Liver (tissue), 8 donors: ENCODE measurements at regions not wholly inside any gene's neighbourhood (a gene's known extent, or its start where the extent isn't known, plus 50 kb on each side); places are given as distances from the start of the nearest gene placed in this dataset.

Experiments used
- DNase-seq: peaks from one replicate; pipeline ENCODE4 v3.0.0-alpha.2; 2017; ENCODE audit warnings: low spot score
- H3K27ac ChIP-seq, 2 donors: one replicate each; pipeline ENCODE4 v1.7.0; 2013; ENCODE audit warnings: inconsistent platforms in 2 of 2, low read length in 2 of 2, control low read depth in 1 of 2, low read depth in 1 of 2, mild to moderate bottlenecking in 1 of 2
- H3K27me3 ChIP-seq, 4 donors: one replicate each; pipeline versions ENCODE4 v1.6.1 to v1.7.0; 2013; ENCODE audit warnings: low read length in 3 of 4, inconsistent platforms in 1 of 4, mild to moderate bottlenecking in 1 of 4, moderate library complexity in 1 of 4; ENCODE audit not compliant: control insufficient read depth in 4 of 4, insufficient read depth in 4 of 4
- H3K36me3 ChIP-seq, 4 donors: one replicate each; pipeline versions ENCODE4 v1.6.1 to v1.7.0; 2013; ENCODE audit warnings: low read length in 3 of 4, mild to moderate bottlenecking in 3 of 4, low read depth in 1 of 4, moderate library complexity in 1 of 4; ENCODE audit not compliant: control insufficient read depth in 4 of 4, insufficient read depth in 3 of 4
- H3K4me1 ChIP-seq, 4 donors: one replicate each; pipeline versions ENCODE4 v1.6.1 to v1.7.0; 2013; ENCODE audit warnings: low read length in 3 of 4, mild to moderate bottlenecking in 3 of 4, moderate library complexity in 1 of 4; ENCODE audit not compliant: control insufficient read depth in 4 of 4, insufficient read depth in 4 of 4
- H3K4me3 ChIP-seq, 3 donors: one replicate each; pipeline versions ENCODE4 v1.6.1 to v1.7.0; 2013; ENCODE audit warnings: low read length in 3 of 3, control low read depth in 1 of 3, low read depth in 1 of 3, mild to moderate bottlenecking in 1 of 3
- H3K9ac ChIP-seq, 2 donors: one replicate each; pipeline ENCODE4 v1.7.0; 2013; ENCODE audit warnings: low read length in 2 of 2, mild to moderate bottlenecking in 2 of 2, moderate library complexity in 2 of 2, control low read depth in 1 of 2, low read depth in 1 of 2
- H3K9me3 ChIP-seq, 4 donors: one replicate each; pipeline versions ENCODE4 v1.6.1 to v1.7.0; 2013; ENCODE audit warnings: low read length in 3 of 4; ENCODE audit not compliant: control insufficient read depth in 4 of 4
- ATF3 ChIP-seq: IDR thresholded peaks from 2 replicates; pipeline ENCODE4 v1.6.1; 2016; ENCODE audit warnings: antibody characterized with exemption
- CTCF ChIP-seq: fragments of 150-350 bp; IDR thresholded peaks from 2 replicates; pipeline ENCODE4 v1.5.1; 2017; ENCODE audit warnings: improper control_type of control experiment, low read depth, low read length; ENCODE audit not compliant: missing input control
- EGR1 ChIP-seq, 2 donors: IDR thresholded peaks; 2 replicates each; pipeline ENCODE4 v1.6.1; 2016 to 2018; ENCODE audit warnings: antibody characterized with exemption in 2 of 2, low read depth in 2 of 2
- FOXA1 ChIP-seq: IDR thresholded peaks from 2 replicates; pipeline ENCODE4 v1.6.1; 2016; ENCODE audit warnings: antibody characterized with exemption
- FOXA2 ChIP-seq: IDR thresholded peaks from 2 replicates; pipeline ENCODE4 v1.6.1; 2016; ENCODE audit warnings: antibody characterized with exemption
- GABPA ChIP-seq, 2 donors: IDR thresholded peaks in 1 of 2; conservative IDR thresholded peaks in 1 of 2; 2 replicates each; pipeline ENCODE4 v1.6.1; 2016; ENCODE audit warnings: antibody characterized with exemption in 2 of 2, mild to moderate bottlenecking in 1 of 2, moderate library complexity in 1 of 2
- HNF4A ChIP-seq, 2 donors: conservative IDR thresholded peaks; 2 replicates each; pipeline ENCODE4 v1.6.1; 2016; ENCODE audit warnings: antibody characterized with exemption in 2 of 2, mild to moderate bottlenecking in 2 of 2
- HNF4G ChIP-seq: IDR thresholded peaks from 2 replicates; pipeline ENCODE4 v1.6.1; 2016; ENCODE audit warnings: antibody characterized with exemption
- JUND ChIP-seq, 2 donors: IDR thresholded peaks; 2 replicates each; pipeline ENCODE4 v1.6.1; 2016; ENCODE audit warnings: antibody characterized with exemption in 2 of 2
- MAX ChIP-seq: IDR thresholded peaks from 2 replicates; pipeline ENCODE4 v1.6.1; 2016; ENCODE audit warnings: antibody characterized with exemption
- NR2F2 ChIP-seq: IDR thresholded peaks from 2 replicates; pipeline ENCODE4 v1.6.1; 2016; ENCODE audit warnings: antibody characterized with exemption
- RAD21 ChIP-seq, 2 donors: IDR thresholded peaks; 2 replicates each; pipeline ENCODE4 v1.6.1; 2016; ENCODE audit warnings: antibody characterized with exemption in 2 of 2, mild to moderate bottlenecking in 2 of 2
- REST ChIP-seq: IDR thresholded peaks from 2 replicates; pipeline ENCODE4 v1.6.1; 2016; ENCODE audit warnings: antibody characterized with exemption, mild to moderate bottlenecking
- RXRA ChIP-seq, 2 donors: IDR thresholded peaks; 2 replicates each; pipeline ENCODE4 v1.6.1; 2017 to 2018; ENCODE audit warnings: antibody characterized with exemption in 2 of 2, mild to moderate bottlenecking in 1 of 2
- SP1 ChIP-seq: IDR thresholded peaks from 2 replicates; pipeline ENCODE4 v1.6.1; 2018; ENCODE audit warnings: antibody characterized with exemption, mild to moderate bottlenecking
- TAF1 ChIP-seq: conservative IDR thresholded peaks from 2 replicates; pipeline ENCODE4 v1.6.1; 2016; ENCODE audit warnings: antibody characterized with exemption, mild to moderate bottlenecking
- YY1 ChIP-seq: IDR thresholded peaks from 2 replicates; pipeline ENCODE4 v1.6.1; 2016; ENCODE audit warnings: antibody characterized with exemption, mild to moderate bottlenecking
- ZBTB33 ChIP-seq: IDR thresholded peaks from 2 replicates; pipeline ENCODE4 v1.6.1; 2016; ENCODE audit warnings: antibody characterized with exemption
- WGBS: extraction: QIAGEN DNeasy Blood & Tissue Kit; methylation state at CpG from one replicate; pipeline ENCODE4 v1.1.7; 2013; 5-methylcytosine and 5-hydroxymethylcytosine counted together
- donor health status: healthy.
- donor health status: healthy.
- donor health status: healthy.
- donor health status: healthy.
- donor health status: healthy.

GRCh38 chr11:19447150-19447566 lies 206.4 kb upstream of the E2F8 start:
- no peaks in the 10 kb centered on the region for H3K9me3 ChIP-seq
- TF ChIP-seq RAD21 (IDR thresholded peaks at IDR 0.05) (peak; percentile 47 to 76), ZBTB33 (peak; percentile 31), FOXA1 (no peak), SP1 (peak; percentile 92), RXRA (IDR thresholded peaks at IDR 0.05) (peak; percentile 98 to 99), TAF1 (no peak), YY1 (peak; percentile 34), NR2F2 (peak; percentile 64), EGR1 (IDR thresholded peaks at IDR 0.05; ENCODE audit: low read depth in 2 of 2) (peak in 1 of 2 donors; percentile 80), CTCF (no peak), HNF4A (conservative IDR thresholded peaks at IDR 0.05) (peak; percentile 92 to 94), HNF4G (peak; percentile 72), MAX (peak; percentile 81), REST (no peak), FOXA2 (no peak), GABPA (IDR thresholded peaks at IDR 0.05 in 1 of 2, conservative IDR thresholded peaks at IDR 0.05 in 1 of 2) (peak; percentile 19 to 52), JUND (IDR thresholded peaks at IDR 0.05) (peak; percentile 69 to 77), ATF3 (peak; percentile 23)
- no peak for DNase-seq
- no peaks in the 10 kb centered on the region for H3K27me3 ChIP-seq
- 32% methylated on average over 5 of the region's 5 CpGs for WGBS
- H3K36me3 ChIP-seq: no peaks in the 10 kb centered on the region
- H3K9ac ChIP-seq: no peak overlapping the region
- no peak overlapping the region for H3K4me3 ChIP-seq
- H3K27ac ChIP-seq: peak overlapping the region; percentile 14 to 34
- H3K4me1 ChIP-seq: peaks cover 4 to 18% (median 13%) of the 10 kb centered on the region in 4 donors
